Kidney (tissue), 13 donors: ENCODE measurements at regions not wholly inside any gene's neighbourhood (a gene's known extent, or its start where the extent isn't known, plus 50 kb on each side); places are given as distances from the start of the nearest gene placed in this dataset.

Source experiments
- DNase-seq, 5 donors: peaks; one replicate each; pipeline ENCODE4 v3.0.0-alpha.2; 2013 to 2020
- FAIRE-seq: peaks from 2 replicates; lab custom pipeline; 2012; peaks lifted over from hg19 to GRCh38; lab: Jason Lieb, UNC
- H3K27ac ChIP-seq, 2 donors: one replicate each; pipeline ENCODE4 v1.7.0; 2013; ENCODE audit warnings: low read depth in 2 of 2, low read length in 2 of 2, inconsistent platforms in 1 of 2
- H3K27me3 ChIP-seq: one replicate; pipeline ENCODE4 v1.7.1; 2013; ENCODE audit warnings: low read length, inconsistent platforms; ENCODE audit not compliant: control insufficient read depth, insufficient read depth
- H3K36me3 ChIP-seq, 3 donors: one replicate each; pipeline versions ENCODE4 v1.7.0 to v1.7.1; 2013; ENCODE audit warnings: low read length in 3 of 3, control low read depth in 1 of 3, inconsistent platforms in 1 of 3; ENCODE audit not compliant: insufficient read depth in 3 of 3, control insufficient read depth in 2 of 3
- H3K4me1 ChIP-seq, 3 donors: one replicate each; pipeline versions ENCODE4 v1.7.0 to v1.7.1; 2013; ENCODE audit warnings: low read length in 3 of 3, inconsistent platforms in 1 of 3, low read depth in 1 of 3; ENCODE audit not compliant: control insufficient read depth in 2 of 3, insufficient read depth in 2 of 3
- H3K4me3 ChIP-seq, 3 donors: one replicate each; pipeline versions ENCODE4 v1.7.0 to v1.8.1; 2013; ENCODE audit warnings: low read length in 3 of 3, control low read depth in 1 of 3, inconsistent platforms in 1 of 3
- H3K9ac ChIP-seq, 3 donors: one replicate each; pipeline versions ENCODE4 v1.7.0 to v1.7.1; 2013; ENCODE audit warnings: low read length in 3 of 3, control low read depth in 1 of 3, inconsistent platforms in 1 of 3
- H3K9me3 ChIP-seq, 3 donors: one replicate each; pipeline versions ENCODE4 v1.7.0 to v1.7.1; 2013; ENCODE audit warnings: low read length in 3 of 3, control low read depth in 1 of 3, inconsistent platforms in 1 of 3; ENCODE audit not compliant: control insufficient read depth in 2 of 3, insufficient read depth in 1 of 3
- CTCF ChIP-seq: IDR thresholded peaks from 3 replicates; pipeline ENCODE4 v1.5.1; 2012; ENCODE audit warnings: mild to moderate bottlenecking, moderate library complexity, borderline replicate concordance; ENCODE audit not compliant: insufficient read depth; ENCODE audit errors: extremely low read depth
- intact Hi-C: fragments of 100-400 bp; cut with DNase I; formaldehyde crosslinking; loops from one replicate; pipeline ENCODE4 v1.11.1; 2022
- donor health status: control.
- donor health status: control.
- donor health status: control.
- donor health status: control.
- donor health status: control.
- donor health status: DM: yes; HTN: yes; CAD: no.
- donor health status: Normal renal cell carcinoma (clear cell type).

GRCh38 chr15:58296276-58296675 is 135.5 kb upstream of the LIPC start:
- Histone ChIP-seq H3K9ac (no peak overlapping the region), H3K36me3 (no peaks in the 10 kb centered on the region), H3K27me3 (no peaks in the 10 kb centered on the region), H3K9me3 (peaks cover 0 to 12% (median 4%) of the 10 kb centered on the region in 3 donors), H3K4me3 (no peak overlapping the region), H3K27ac (no peak overlapping the region), H3K4me1 (peaks cover 0 to 7% (median 5%) of the 10 kb centered on the region in 3 donors)
- no peak for TF ChIP-seq CTCF
- DNase-seq = no peak
- intact Hi-C loops = no loop called here
- FAIRE-seq = no peak

- Histone ChIP-seq H3K9ac (no peak overlapping the region), H3K27ac (peak overlapping the region; percentile 52 to 89), H3K36me3 (no peaks in the 10 kb centered on the region), H3K4me3 (no peak overlapping the region), H3K27me3 (no peaks in the 10 kb centered on the region), H3K4me1 (peaks cover 0 to 7% (median 5%) of the 10 kb centered on the region in 3 donors), H3K9me3 (peaks cover 0 to 3% (median 2%) of the 10 kb centered on the region in 3 donors)
- FAIRE-seq = no peak
- peak in 2 of 5 donors; percentile 54 to 59 for DNase-seq
- intact Hi-C loops = no loop called here
- TF ChIP-seq CTCF = no peak
These were observed 134.2 kb upstream of the LIPC start for GRCh38 chr15:58297639-58298038.

- no peak for FAIRE-seq
- TF ChIP-seq CTCF = no peak
- H3K27ac ChIP-seq = peak overlapping the region; percentile 45 to 89
These were observed 132.6 kb upstream of the LIPC start for GRCh38 chr15:58298879-58299850.

More at GRCh38 chr15:58298879-58299850, 132.6 kb upstream of the LIPC start:
- Histone ChIP-seq H3K4me3 (no peak overlapping the region), H3K36me3 (no peaks in the 10 kb centered on the region), H3K9ac (no peak overlapping the region), H3K4me1 (peaks cover 0 to 5% (median 5%) of the 10 kb centered on the region in 3 donors), H3K27me3 (no peaks in the 10 kb centered on the region), H3K9me3 (no peaks in the 10 kb centered on the region)
- DNase-seq = no peak
- intact Hi-C loops = no loop called here
